HG02973 (cell line): ENCODE measurements at regions not wholly inside any gene's neighbourhood (a gene's known extent, or its start where the extent isn't known, plus 50 kb on each side); places are given as distances from the start of the nearest gene placed in this dataset.

ENCODE experiments used
- ATAC-seq: cut with Tn5 transposase; IDR thresholded peaks from one replicate; pipeline ENCODE4 v1.9.1; 2021; ENCODE audit warnings: moderate library complexity; ENCODE audit not compliant: unreplicated experiment

DNA sequence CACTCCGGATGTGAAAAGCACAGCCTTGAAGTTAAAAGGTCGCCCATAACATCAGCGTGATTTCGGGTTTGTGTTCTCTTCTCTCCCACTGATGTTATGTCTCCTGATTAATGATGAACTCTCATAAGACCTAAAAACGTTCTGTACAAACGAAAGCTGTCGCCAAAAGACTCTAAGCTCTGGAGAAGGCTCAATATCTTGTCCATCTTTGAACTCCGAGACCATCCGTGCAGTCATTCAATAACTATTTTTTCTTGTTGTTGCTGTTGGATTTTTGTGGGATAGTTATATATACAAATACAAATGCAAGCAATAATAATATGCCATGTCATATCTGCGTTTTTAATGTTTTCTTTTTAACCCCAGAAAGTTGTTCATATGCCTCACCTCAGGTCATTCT is 291.8 kb upstream of the MARCKS start:
- no peak for ATAC-seq

DNA sequence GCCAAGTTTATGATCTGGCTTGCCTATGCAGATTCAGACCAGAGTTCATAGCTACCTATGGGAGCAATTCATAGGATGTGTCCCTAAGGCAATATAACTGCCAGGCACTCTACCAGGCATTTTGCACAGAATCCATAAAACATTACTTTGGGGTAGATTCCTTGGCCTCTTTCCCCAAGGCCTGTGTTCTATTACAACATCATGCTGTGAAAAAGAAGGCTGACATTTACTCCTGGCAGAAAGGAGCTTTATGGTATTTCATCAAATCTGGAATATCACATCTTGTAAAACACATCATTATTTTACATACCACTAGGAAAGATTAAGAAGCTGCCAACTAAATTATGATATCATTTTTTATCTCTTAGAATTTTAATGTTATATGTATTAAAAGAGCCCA is 287.0 kb upstream of the MARCKS start:
- no peak for ATAC-seq

DNA sequence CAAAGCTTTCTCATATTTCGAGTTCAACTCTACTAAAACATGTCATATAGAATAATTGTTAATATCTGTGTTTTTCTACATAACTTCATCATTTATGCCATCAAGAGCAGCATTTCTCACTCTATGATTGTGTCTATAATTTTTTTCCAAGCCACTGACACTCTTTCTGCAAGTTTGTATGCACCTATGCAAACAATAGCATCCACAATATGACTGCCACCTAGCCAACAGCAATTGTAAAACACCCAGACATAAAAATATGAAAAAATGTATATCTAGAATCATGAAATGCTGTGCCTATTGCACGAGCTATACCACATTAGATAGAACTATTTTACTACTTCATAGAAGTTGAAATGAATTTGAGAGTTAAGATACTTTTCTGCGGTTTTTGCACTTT is 286.5 kb upstream of the MARCKS start:
- no peak for ATAC-seq

DNA sequence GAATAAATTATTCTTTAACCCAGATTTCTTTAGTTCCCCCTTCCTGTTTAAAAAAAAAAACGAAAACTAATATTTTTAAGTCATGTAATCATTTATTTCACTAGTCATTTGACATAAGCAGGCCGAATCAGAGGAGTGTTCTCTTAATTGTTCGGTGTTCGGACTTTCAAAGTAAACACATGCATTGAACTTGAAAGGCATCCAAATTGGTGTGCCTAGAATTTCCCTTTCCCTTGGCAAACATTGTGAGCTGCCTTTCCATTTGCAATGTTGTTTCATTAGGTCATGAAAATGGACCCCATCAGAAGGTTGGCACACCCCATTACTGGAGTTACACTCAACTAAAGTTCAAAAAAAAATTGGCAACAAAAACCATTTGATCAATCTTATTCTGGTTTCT is 283.0 kb upstream of the MARCKS start:
- no peak for ATAC-seq

DNA sequence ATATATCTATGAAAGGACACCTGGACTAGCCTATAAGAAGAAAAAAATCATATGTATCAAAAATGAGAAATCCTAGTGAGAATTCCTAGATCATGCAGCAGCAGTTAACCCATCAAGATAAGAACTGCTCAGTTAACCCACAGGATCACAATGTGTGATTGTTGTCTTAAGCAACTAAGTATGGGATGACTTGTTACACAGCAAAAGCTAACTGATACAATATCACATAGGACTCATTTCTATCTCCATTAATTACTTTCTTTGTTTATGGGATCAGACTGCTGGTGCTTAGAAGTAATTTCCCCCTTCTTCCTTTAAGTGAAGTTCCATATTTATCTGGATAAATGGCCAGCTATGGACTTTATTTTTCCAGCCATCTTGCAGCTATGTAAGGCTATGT is 280.8 kb upstream of the MARCKS start:
- ATAC-seq = no peak

DNA sequence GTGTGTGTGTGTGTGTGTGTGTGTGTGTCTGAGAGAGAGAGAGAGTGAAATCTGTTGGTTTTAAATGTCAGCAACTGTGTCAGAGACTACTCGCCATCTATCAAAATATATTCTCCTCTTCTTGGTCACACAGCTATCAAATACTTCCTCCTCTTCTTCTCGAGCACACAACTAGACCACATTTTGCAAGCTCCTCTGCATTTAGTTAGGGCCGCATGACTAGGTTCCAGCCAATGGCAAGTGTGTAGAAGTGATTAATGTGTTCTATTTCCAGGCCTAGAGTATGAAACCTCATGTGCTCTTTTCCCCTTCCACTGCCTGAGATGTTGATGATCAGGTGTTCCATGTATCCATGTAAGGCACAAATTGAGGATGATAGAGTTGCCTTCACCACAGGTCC is 278.5 kb upstream of the MARCKS start:
- no peak for ATAC-seq

DNA sequence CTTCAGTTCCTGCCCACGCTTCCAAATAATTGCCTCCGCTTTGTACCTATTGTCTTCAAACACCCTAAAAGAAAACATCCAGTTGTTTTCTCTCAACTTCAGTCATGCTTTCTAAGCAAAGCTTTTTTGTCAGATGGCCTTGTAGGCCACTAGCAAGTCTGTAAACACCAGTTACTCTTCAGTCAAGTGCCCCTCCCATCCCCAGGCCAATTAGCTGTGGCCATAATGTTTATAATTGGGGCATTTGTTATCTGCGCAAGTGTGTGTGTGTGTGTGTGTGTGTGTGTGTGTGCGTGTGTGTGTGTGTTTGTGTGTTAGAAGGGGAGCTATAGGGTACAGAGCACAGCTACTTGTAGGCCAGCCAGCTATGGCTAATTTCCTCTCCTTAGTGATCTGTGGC is 272.4 kb upstream of the MARCKS start:
- ATAC-seq = no peak

DNA sequence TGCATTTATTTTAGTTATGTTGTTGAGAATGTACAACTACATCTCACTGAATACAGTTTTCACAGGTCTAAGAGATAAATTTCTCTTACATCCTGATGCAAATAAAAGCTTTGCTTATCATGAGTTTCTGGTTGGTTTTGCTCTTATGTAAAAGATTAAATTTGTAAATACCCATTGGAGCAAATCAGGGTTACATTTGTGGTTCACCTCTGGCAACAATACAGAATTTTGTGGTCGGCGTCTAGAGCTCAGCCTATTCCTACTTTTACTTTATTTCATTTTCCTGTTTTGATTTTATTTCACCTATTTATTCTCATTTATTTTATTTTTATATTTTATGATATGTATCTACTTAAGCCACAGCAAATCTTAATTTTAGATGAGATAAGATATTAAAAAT is 271.9 kb upstream of the MARCKS start:
- ATAC-seq = no peak

DNA sequence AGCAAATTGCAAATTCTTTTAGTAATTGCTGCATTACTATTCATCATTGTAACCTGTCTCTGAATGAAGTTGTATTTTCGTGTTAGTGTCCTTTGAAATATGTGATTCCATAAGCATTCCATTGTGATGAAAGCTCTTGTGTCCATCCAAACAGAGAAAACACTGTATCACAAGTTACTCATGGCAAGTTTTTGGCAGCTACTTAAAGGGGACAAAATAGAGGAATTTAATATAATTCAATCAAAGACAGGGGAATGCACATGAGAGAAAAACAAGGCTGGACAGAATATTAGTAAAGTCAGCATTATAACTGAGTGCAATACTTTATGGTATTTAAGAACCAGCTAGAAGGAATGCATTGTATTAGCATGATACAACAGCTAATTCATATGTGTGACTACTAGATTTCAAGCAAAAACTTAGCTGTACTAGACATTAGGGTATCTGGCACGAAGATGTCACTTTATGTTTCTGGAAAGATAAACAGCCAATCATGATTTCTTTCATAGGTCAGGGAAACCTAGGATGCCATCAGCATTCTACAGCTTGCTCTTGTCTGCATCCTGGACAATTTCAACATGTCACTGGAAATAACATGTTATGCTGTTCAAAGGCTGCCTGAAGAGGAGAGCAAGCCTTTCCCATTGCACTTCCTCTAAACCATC is 270.6 kb upstream of the MARCKS start:
- ATAC-seq = no peak

DNA sequence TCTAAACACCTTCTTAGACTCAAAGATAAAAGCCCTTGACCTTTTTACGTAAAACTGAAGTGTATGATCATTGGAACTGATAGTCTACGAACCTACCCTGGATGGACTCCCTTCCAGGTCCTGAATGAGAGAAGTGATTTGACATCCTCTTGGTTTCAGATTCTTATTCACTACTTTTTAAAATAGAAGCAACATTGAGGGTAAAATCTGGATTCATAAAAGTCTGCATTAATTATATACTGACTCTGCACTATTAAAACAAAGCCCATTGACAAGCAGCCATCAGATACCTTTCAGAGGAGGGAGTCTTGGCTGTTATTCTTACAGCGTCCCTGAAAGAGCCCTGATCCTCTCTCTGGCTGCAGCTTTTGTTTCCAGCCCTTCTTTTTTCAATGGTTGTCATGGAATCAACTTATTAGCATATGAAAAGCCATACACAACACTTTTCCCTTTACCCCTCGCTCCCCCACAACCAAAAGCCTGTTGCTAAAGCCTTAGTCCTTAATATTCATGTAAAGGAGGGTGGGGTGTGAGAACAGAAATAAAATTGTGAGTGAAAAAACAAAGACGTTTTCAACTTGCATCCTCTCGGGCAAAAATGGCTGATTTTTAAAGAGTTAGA is 270.0 kb upstream of the MARCKS start:
- ATAC-seq = no peak

DNA sequence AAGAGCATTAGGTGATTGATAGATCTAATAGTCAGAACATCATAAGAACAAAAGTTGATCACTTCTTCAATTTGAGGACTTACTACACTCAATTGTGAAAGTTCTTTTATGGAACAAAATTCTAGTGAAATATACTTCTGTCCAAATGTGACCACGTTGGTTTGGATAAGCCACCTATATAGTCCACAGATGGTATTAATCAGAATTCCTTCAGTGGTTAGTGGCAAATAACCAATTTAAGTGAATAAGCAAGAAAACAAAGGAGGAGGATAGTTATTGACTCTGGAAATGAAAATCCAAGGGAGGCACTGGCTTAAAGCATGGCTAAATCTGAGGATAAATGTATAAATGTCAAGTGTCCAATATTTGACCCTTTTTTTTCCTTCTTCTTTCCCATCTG is 268.5 kb upstream of the MARCKS start:
- ATAC-seq = no peak

DNA sequence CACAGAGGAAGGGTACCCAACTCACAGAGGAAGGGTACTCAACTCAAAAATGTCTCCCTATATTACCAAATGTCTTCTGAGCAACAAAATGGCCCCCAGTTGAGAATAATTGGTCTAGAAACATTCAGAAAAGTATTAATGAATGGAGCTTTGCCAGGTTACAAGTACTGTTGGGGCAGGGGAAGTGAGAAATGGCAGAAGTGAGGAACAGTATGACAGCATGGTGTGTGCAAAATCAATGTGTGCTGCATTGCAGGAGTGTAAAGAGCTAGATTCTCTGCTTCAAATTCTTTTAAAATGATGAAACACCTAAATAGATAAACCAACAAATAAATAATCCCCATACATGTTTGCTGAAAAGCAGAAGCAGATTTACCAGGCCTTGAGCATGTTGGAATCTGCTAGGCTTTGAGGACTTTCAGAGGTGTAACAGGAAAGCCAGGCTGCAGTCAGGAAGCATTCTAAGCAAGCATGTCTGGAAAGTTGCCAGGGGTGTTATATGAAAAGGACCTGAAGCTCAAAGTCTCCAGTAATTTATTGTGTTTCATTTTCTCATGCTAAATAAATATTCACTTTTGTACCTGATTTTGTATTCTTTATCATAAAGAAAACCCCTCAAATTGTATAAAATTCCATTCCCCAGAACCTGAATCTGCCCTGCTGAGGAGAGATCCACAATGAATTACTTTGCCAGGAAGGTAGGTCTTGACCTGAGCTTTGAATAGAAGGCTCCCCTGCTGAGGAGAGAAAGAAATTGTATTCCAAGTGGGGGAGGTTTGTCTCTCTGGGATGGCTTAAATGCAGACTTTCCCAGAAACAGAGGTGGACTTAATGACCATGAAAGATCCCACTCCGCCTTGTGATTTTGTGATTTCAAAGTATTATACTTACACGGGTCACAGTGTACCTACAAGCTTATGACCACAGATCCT is 265.0 kb upstream of the MARCKS start:
- peak; percentile 61 for ATAC-seq

DNA sequence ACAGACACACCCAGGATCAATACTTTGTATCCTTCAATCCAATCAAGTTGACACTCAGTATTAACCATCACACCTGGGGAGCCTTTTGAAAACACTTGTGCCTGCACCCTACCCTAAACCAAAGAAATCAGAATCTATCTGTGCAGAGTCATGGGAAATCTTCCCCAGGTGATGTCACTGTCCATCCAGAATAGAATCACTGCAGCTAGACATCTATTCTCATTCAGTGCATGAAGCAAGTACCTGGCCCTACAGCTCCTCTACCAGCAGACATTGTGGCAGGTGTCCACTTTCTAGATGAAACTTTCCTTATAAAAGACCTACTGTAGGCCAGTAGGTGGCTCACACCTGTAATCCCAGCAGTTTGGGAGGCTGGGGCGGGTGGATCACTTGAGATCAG is 262.4 kb upstream of the MARCKS start:
- ATAC-seq = no peak

DNA sequence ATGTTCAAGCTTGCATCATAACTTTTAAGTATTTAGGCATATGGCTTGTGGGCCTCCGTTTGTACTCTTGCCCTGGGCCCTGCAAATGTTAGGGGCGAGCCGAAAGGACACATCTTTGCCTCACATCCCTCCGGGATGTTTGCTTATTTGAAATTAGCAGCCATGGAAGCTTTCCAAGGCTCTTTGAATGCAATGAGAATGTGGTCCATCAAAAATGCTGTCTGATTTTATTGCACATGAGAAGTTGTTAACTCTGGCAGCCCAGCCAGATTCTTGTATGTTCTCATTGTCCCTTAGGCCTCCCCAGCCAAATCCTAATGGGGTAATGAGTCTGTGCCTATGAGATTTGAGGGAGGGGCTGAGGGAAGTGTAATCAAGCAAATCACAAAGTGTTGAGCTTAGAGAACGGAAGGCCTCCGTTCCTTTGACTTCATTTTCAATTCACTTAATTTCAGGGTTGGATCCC is 261.2 kb upstream of the MARCKS start:
- ATAC-seq = no peak

DNA sequence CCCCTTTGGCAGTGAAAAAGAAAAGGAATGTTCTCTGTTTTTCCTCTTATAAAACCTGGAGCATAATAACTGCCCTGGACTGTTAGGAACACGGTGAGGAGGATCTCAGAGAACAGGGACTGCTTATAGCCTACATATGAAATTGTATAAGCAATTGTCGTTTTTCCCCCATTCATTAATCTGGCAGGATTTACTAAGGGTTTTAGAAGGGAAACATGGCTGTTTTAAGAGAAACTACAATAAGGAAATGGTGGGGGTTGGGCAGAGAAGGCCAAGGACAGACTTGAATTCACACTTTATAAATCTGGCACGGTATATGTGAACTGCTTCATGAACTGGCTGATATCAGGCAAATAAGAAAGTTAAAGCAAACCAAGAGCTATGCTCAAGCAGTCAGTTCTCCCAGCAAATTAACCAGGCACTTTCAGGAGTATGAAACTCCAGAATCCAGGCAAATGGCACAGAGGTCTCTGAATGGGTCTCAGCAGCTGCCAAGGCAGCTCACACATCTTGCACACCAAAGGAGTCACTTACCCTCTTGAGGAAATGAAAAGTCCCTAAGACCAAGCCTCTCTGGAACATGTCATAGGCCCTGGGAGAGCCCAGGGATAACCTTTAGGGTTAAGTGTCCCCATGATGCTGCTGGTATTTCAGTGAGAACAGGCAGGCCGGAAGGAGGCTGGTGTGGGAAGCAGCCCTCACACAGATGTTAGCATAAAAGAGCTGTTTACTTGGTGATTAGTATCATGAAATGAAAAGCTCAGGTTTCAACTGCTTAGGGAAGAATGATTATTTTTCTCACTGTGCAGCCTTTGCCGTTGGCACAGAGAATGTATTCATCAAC is 260.5 kb upstream of the MARCKS start:
- no peak for ATAC-seq

DNA sequence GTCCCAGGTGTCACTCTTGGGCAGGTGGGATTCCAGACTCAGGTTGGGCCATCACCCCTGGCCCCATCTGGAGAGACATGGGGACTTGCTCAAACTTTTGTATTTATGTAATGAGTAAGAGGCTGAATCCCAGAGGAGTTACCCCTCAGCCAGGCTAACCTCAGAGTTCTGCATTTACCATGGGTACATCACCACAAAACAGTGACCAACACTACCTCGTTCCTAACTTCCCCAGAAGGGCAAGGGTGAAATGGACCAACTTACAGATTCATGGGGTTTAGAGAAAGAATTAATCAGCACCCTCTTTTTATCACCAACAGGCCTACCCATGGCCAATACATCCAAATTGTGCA is 259.9 kb upstream of the MARCKS start:
- ATAC-seq = no peak

DNA sequence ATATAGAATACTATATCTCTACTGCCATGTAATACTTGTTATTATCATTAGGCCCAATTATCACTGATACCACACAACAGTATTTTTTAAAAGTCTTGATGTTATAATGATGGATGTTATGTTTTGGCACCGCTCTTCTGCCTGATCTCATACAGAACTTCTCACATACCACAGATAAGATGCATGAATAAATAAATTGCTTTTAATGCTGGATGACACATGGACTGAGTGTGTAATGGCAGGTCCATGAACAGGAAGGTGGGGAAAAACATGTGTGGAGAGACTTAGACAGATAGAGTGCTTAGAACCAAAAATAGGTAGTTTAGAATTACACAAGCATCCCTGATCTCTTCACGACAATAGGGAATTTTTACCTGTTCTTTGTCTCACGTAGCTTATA is 258.4 kb upstream of the MARCKS start:
- no peak for ATAC-seq

DNA sequence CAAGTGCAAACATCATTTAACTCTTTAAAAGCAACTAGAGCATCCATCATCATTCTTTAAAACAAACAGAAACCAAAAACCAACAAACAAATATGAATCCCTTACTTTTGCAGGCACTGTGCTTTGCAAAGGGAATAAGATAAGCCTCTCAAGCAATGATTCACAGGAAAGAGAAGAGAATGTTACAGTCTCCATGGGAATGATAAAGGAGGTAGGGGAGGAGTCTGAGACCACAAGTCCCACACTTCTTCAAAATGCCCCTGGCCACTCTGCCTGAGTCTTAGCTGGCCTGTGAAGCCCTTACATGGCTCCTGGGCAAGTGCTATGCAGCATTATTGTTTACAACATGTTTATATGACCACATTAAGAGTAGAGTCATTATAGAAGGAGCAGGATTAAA is 257.7 kb upstream of the MARCKS start:
- ATAC-seq = no peak

DNA sequence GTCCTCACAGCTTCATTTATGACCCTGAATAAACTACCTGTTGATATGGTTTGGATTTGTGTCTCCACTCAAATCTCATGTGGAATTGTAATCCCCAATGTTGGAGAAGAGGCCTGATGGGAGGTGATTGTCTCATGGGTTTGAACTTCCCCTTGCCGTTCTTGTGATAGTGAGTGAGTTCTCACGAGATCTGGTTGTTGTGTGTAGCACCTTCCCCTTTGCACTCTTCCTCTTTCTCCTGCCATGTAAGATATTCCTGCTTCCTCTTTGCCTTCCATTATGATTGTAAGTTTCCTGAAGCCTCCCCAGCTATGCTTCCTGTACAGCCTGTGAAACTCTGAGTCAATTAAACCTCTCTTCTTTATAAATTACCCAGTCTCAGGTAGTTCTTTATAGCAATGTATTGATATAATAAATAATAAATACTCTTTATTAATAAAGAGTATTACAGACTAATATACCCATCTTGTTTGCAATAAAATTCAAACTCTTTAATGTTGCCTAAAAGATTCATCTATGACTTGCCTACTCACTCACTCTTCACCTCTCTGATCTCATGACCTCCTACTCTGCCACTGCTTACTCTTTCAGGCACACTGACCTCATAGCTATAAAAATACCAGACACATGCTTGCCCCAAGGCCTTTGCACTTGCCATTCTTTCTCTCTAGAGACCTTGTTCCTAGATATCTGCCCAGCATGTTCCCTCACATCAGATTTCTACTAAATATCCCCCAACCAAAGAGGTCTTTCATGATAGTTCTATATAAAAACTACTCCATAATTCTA is 256.4 kb upstream of the MARCKS start:
- peak; percentile 48 for ATAC-seq

DNA sequence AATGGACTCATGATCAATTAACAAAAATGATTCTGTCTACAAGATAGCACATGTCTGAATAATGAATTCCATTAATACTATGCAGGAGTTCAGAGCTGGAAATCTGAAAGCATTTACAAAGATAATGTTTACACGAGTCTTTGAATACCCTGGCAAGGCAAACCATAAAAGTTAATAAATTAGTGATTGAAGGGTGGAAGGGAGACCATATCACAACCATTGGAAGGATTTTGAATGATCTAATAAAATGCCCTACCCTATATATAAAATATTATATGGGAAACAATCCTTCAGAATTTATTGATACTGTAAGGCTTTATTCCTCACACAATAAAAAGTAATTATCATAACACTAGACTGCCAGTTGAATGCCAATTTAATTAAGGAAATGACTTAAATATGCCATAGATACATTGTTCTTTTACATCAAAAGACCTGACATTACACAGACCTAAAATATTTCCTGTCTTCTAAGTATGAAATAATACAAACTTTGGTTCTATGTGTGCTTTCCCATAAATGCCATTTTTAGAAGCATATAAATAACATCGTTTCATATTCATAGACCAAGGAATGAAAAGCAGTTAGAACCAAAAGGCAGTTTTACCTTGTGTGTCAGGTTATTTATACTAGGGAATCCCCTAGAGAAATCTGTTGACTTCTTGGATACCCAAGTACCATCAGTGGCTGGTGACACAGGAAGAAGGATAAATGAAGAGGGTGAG is 249.2 kb upstream of the MARCKS start:
- ATAC-seq = no peak
